Colonic mucosa (tissue), 4 donors: ENCODE measurements at regions not wholly inside any gene's neighbourhood (a gene's known extent, or its start where the extent isn't known, plus 50 kb on each side); places are given as distances from the start of the nearest gene placed in this dataset.
"Not testable (repeated sequence)": the region's sequence is repeated elsewhere in the genome, so short reads cannot be mapped to it uniquely, and the experiment has no call there.

Experiments
- DNase-seq: peaks from one replicate; pipeline ENCODE4 v3.0.0-alpha.2; 2020
- H3K27ac ChIP-seq: fragments of 200-600 bp; one replicate; pipeline ENCODE4 v1.8.0; 2021
- H3K27me3 ChIP-seq: fragments of 200-600 bp; one replicate; pipeline ENCODE4 v1.8.0; 2021
- H3K36me3 ChIP-seq: fragments of 200-600 bp; one replicate; pipeline ENCODE4 v1.8.0; 2021
- H3K4me1 ChIP-seq: fragments of 200-600 bp; one replicate; pipeline ENCODE4 v1.8.0; 2021; ENCODE audit warnings: mild to moderate bottlenecking
- H3K4me3 ChIP-seq: fragments of 200-600 bp; one replicate; pipeline ENCODE4 v1.8.0; 2021
- H3K9ac ChIP-seq, 2 donors: one replicate each; pipeline ENCODE4 v1.7.0; 2013; ENCODE audit warnings: control low read depth in 2 of 2, low read depth in 2 of 2, low read length in 2 of 2
- H3K9me3 ChIP-seq: fragments of 200-600 bp; one replicate; pipeline ENCODE4 v1.8.0; 2021
- CTCF ChIP-seq: fragments of 200-600 bp; IDR thresholded peaks from one replicate; pipeline ENCODE4 v1.8.0; 2022; ENCODE audit warnings: antibody characterized with exemption, mild to moderate bottlenecking
- intact Hi-C: fragments of 100-400 bp; cut with DNase I; formaldehyde crosslinking; loops from one replicate; pipeline ENCODE4 v1.14.1; 2022
- donor health status: healthy.
- donor health status: DM: no; HTN: no; CAD: no.
- donor health status: DM: no; HTN: no; CAD: no.

- peak overlapping the region; percentile 22 for H3K27ac ChIP-seq
- intact Hi-C loops = no loop called here
Measured at GRCh38 chr17:70278844-70279462, 109.6 kb downstream of the KCNJ2 start.

GRCh38 chr17:70286391-70286790 is 117.1 kb downstream of the KCNJ2 start:
- Histone ChIP-seq H3K4me1 (no peaks in the 10 kb centered on the region), H3K27me3 (no peaks in the 10 kb centered on the region), H3K4me3 (no peak overlapping the region), H3K9ac (no peak overlapping the region), H3K36me3 (no peaks in the 10 kb centered on the region), H3K27ac (no peak overlapping the region), H3K9me3 (no peaks in the 10 kb centered on the region)
- DNase-seq = no peak
- intact Hi-C loops = no loop called here
- no peak for TF ChIP-seq CTCF

More at GRCh38 chr17:70278844-70279462, 109.6 kb downstream of the KCNJ2 start:
- H3K36me3 ChIP-seq = no peaks in the 10 kb centered on the region
- TF ChIP-seq CTCF = no peak
- no peaks in the 10 kb centered on the region for H3K9me3 ChIP-seq
- H3K27me3 ChIP-seq = no peaks in the 10 kb centered on the region
- H3K9ac ChIP-seq = no peak overlapping the region
- no peak overlapping the region for H3K4me3 ChIP-seq
- H3K4me1 ChIP-seq = no peaks in the 10 kb centered on the region
- DNase-seq = no peak

GRCh38 chr17:70288540-70289290 is 119.4 kb downstream of the KCNJ2 start:
- no peaks in the 10 kb centered on the region for H3K27me3 ChIP-seq
- no peaks in the 10 kb centered on the region for H3K36me3 ChIP-seq
- no peaks in the 10 kb centered on the region for H3K9me3 ChIP-seq
- H3K4me3 ChIP-seq = no peak overlapping the region
- intact Hi-C loops = no loop called here
- H3K4me1 ChIP-seq = no peaks in the 10 kb centered on the region
- H3K27ac ChIP-seq = no peak overlapping the region
- no peak for TF ChIP-seq CTCF
- DNase-seq = no peak
- no peak overlapping the region for H3K9ac ChIP-seq

GRCh38 chr17:70290770-70291169 is 121.4 kb downstream of the KCNJ2 start:
- H3K9ac ChIP-seq = no peak overlapping the region
- intact Hi-C loops = no loop called here
- no peaks in the 10 kb centered on the region for H3K27me3 ChIP-seq
- no peak overlapping the region for H3K4me3 ChIP-seq
- H3K9me3 ChIP-seq = no peaks in the 10 kb centered on the region
- no peak overlapping the region for H3K27ac ChIP-seq
- no peak for TF ChIP-seq CTCF
- no peaks in the 10 kb centered on the region for H3K36me3 ChIP-seq
- H3K4me1 ChIP-seq = no peaks in the 10 kb centered on the region
- no peak for DNase-seq

GRCh38 chr17:70292366-70292765 is 123.0 kb downstream of the KCNJ2 start:
- no peaks in the 10 kb centered on the region for H3K27me3 ChIP-seq
- no peak overlapping the region for H3K4me3 ChIP-seq
- H3K9me3 ChIP-seq = no peaks in the 10 kb centered on the region
- intact Hi-C loops = no loop called here
- no peaks in the 10 kb centered on the region for H3K36me3 ChIP-seq
- DNase-seq = no peak
- H3K4me1 ChIP-seq = no peaks in the 10 kb centered on the region
- H3K9ac ChIP-seq = no peak overlapping the region
- H3K27ac ChIP-seq = no peak overlapping the region
- no peak for TF ChIP-seq CTCF

GRCh38 chr17:70293564-70294310 is 124.4 kb downstream of the KCNJ2 start:
- H3K27me3 ChIP-seq, intact Hi-C loops, H3K36me3 ChIP-seq, H3K27ac ChIP-seq, DNase-seq, H3K9me3 ChIP-seq, H3K4me1 ChIP-seq, H3K4me3 ChIP-seq, H3K9ac ChIP-seq: not testable (repeated sequence)
